ENCODE measurements at regions not wholly inside any gene's neighbourhood (a gene's known extent, or its start where the extent isn't known, plus 50 kb on each side); places are given as distances from the start of the nearest gene placed in this dataset.
"Not testable (repeated sequence)": the region's sequence is repeated elsewhere in the genome, so short reads cannot be mapped to it uniquely, and the experiment has no call there.

DNA sequence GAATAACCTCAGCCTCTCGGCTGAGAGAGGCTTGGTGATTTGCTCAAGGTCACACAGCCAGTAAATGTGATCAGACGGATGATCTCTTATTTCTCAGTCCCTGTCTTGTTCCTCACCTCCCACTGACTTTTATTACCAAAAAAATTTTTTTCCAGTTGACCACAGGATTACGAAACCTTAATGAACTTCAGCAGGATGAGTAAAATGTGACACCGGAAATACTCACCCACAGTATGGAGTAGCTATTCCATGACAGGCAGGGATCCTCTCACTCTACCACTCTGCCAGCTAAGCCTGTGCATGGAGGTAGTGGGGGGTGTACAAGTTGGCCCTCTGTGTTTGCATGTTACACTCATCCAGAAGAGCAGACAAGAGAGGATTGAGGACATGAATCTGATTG, 916.4 kb downstream of the UQCRFS1 start:
- no peak for DNase-seq
- Histone ChIP-seq H3K36me3 (ENCODE audit: insufficient read depth in 1 of 2, low read depth in 1 of 2) (no peaks in the 10 kb centered on the region), H3K27ac (no peak overlapping the region), H3K4me1 (no peaks in the 10 kb centered on the region), H3K9me3 (peaks cover 5% of the 10 kb centered on the region), H3K27me3 (ENCODE audit: insufficient read depth in 3 of 3, low read length in 2 of 3) (no peaks in the 10 kb centered on the region), H3K4me3 (no peak overlapping the region)
- TF ChIP-seq, protein P1, sequence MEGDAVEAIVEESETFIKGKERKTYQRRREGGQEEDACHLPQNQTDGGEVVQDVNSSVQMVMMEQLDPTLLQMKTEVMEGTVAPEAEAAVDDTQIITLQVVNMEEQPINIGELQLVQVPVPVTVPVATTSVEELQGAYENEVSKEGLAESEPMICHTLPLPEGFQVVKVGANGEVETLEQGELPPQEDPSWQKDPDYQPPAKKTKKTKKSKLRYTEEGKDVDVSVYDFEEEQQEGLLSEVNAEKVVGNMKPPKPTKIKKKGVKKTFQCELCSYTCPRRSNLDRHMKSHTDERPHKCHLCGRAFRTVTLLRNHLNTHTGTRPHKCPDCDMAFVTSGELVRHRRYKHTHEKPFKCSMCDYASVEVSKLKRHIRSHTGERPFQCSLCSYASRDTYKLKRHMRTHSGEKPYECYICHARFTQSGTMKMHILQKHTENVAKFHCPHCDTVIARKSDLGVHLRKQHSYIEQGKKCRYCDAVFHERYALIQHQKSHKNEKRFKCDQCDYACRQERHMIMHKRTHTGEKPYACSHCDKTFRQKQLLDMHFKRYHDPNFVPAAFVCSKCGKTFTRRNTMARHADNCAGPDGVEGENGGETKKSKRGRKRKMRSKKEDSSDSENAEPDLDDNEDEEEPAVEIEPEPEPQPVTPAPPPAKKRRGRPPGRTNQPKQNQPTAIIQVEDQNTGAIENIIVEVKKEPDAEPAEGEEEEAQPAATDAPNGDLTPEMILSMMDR (IDR thresholded peaks at IDR 0.05) = no peak
- intact Hi-C loops (cut with DNase I) = no loop called here
- 76 to 91% (median 84%) methylated on average over 4 of the region's 4 CpGs for WGBS, 3 donors
- no peak for ATAC-seq

DNA sequence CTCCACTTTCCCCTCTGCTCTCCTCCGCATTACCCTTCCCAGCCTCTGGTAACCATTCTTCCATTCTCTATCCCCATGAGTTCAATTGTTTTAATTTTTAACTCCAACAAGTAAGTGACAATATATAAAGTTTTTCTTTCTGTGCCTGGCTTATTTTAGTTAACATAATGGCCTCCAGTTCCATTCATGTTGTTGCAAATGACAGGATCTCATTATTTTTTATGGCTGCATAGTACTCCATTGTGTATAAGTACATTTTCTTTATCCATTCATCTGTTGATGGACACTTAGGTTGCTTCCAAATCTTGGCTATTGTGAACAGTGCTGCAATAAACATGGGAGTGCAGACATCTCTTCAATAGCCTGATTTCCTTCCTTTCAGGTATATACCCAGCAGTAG, 918.0 kb downstream of the UQCRFS1 start:
- intact Hi-C loops (cut with DNase I); H3K27ac ChIP-seq; H3K4me3 ChIP-seq; H3K36me3 ChIP-seq (ENCODE audit: insufficient read depth in 1 of 2, low read depth in 1 of 2); DNase-seq; H3K4me1 ChIP-seq; H3K9me3 ChIP-seq; ATAC-seq; H3K27me3 ChIP-seq (ENCODE audit: insufficient read depth in 3 of 3, low read length in 2 of 3): not testable (repeated sequence)
- 97 to 100% (median 100%) methylated on average over 1 of the region's 1 CpG for WGBS, 3 donors

DNA sequence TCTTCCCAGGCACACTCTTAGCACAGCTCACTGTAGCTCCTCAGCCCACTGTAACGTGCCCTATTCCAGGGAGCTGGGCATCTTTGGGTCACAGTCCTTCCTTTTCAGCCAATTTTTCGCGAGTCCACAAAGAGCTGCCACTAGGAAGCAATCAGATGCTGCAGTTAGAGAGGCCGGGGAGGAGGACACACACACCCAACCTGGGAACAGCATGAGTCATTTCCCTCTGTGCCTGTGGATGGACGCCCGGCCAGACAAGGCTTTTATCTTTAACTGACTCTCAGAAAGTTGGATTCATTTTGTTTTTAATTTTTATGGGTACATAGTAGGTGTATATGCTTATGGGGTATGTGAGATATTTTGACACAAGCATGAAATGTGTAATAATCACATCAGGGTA, 918.6 kb downstream of the UQCRFS1 start:
- intact Hi-C loops (cut with DNase I) = no loop called here
- Histone ChIP-seq H3K9me3 (peaks cover 5% of the 10 kb centered on the region), H3K4me3 (no peak overlapping the region), H3K4me1 (no peaks in the 10 kb centered on the region), H3K27me3 (ENCODE audit: insufficient read depth in 3 of 3, low read length in 2 of 3) (no peaks in the 10 kb centered on the region), H3K36me3 (ENCODE audit: insufficient read depth in 1 of 2, low read depth in 1 of 2) (no peaks in the 10 kb centered on the region), H3K27ac (no peak overlapping the region)
- ATAC-seq = no peak
- no peak for DNase-seq
- 13 to 26% (median 15%) methylated on average over 6 of the region's 6 CpGs for WGBS, 3 donors
- TF ChIP-seq, protein P1 (IDR thresholded peaks at IDR 0.05) = no peak

DNA sequence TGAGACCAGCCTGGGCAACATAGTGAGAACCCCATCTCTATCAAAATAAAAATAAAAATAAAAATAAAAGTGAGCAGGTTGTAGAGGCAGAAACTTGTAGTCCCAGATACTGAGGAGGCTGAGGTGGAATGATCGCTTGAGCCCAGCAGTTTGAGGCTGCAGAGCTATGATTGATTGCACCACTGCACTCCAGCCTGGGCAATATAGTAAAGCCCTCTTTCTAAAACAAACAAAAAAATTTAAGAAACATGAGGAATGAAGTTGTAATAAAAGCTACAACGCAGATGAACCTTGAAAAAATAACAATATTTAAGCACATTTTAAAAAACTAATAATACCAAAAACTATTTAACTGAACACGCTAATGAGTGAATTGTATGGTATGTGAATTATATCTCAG, 919.3 kb downstream of the UQCRFS1 start:
- no peaks in the 10 kb centered on the region for H3K36me3 ChIP-seq (ENCODE audit: insufficient read depth in 1 of 2, low read depth in 1 of 2)
- WGBS, 3 donors = 87 to 90% (median 88%) methylated on average over 3 of the region's 3 CpGs
- ATAC-seq (no peak), DNase-seq (no peak)
- no peaks in the 10 kb centered on the region for H3K27me3 ChIP-seq (ENCODE audit: insufficient read depth in 3 of 3, low read length in 2 of 3)
- TF ChIP-seq, protein P1 (IDR thresholded peaks at IDR 0.05) = no peak
- no peak overlapping the region for H3K27ac ChIP-seq
- H3K9me3 ChIP-seq = peaks cover 5% of the 10 kb centered on the region
- no peak overlapping the region for H3K4me3 ChIP-seq
- intact Hi-C loops (cut with DNase I) = no loop called here
- H3K4me1 ChIP-seq = no peaks in the 10 kb centered on the region

DNA sequence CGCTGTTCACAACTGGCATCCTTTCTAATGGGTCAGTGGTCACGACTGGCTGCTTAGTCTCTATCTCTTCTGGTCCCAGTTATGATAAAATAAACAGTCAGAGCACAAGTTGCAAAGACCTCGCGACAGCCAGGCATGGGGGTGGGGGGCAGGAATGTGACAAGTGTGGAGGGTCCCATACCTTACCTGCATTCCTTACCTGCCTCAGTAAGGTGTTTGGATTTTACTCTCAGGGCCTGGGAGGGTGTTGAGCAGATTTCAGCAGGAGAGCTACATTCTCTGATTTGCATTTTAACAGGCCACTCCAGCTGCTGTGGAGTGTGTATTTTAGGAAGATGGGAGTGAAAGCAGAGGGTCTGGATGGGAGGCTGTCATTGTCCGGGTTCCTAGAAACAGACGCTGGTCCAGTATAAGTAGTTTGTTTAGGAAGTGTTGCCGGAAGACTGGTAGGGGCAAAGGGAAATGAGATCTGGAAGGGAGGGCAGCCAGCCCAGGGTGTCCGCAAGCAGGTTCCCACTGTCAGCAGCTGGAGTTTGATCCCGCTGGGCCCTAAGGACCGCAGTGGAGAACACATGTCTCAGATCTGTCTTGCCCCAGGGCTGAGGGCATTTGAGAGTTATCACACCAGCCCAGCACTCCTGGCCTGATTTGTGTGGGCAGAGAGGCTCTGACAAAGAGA, 920.0 kb downstream of the UQCRFS1 start:
- TF ChIP-seq, protein P1 (IDR thresholded peaks at IDR 0.05) = no peak
- no peak for ATAC-seq
- no peaks in the 10 kb centered on the region for H3K27me3 ChIP-seq (ENCODE audit: insufficient read depth in 3 of 3, low read length in 2 of 3)
- 39 to 49% (median 41%) methylated on average over 10 of the region's 10 CpGs for WGBS, 3 donors
- H3K9me3 ChIP-seq = peaks cover 5% of the 10 kb centered on the region
- H3K36me3 ChIP-seq (ENCODE audit: insufficient read depth in 1 of 2, low read depth in 1 of 2) = no peaks in the 10 kb centered on the region
- DNase-seq = no peak
- no peak overlapping the region for H3K27ac ChIP-seq
- intact Hi-C loops (cut with DNase I) = no loop called here
- H3K4me3 ChIP-seq = no peak overlapping the region
- H3K4me1 ChIP-seq = no peaks in the 10 kb centered on the region

All from psoas muscle (tissue), 7 donors.